ENCODE measurements at regions not wholly inside any gene's neighbourhood (a gene's known extent, or its start where the extent isn't known, plus 50 kb on each side); places are given as distances from the start of the nearest gene placed in this dataset.

- DNase-seq (ENCODE audit: low read depth in 2 of 2): no peak
- H3K4me3 ChIP-seq (replicated peaks in 1 of 2; ENCODE audit: low read depth in 2 of 2, low read length in 2 of 2): no peak overlapping the region
- TF ChIP-seq CTCF (IDR thresholded peaks at IDR 0.05; ENCODE audit: low read depth, low read length): no peak
Observed at GRCh38 chr15:29635513-29636098, 186.7 kb downstream of the TJP1 start.

DNA sequence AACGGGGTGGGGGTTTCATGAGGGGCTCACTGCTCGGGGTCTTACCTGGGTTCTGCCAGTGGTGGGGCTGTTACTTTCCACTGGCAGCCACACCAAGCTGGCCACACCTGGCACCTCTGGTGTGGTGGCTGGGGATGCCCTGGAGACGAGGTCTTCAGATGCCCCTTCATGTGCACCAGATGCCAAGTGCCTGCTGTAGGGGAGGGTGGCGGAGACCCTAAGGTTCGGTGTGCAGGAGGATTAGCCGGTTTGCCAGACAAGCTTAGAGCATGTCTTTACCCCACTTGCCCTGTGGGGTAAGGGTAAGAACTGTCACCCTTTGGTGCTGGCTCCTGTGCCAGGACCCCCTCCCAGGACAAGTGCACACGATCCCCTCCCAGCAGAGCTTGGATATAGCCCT lies 188.3 kb downstream of the TJP1 start:
- TF ChIP-seq CTCF (IDR thresholded peaks at IDR 0.05; ENCODE audit: low read depth, low read length): no peak
- H3K4me3 ChIP-seq (replicated peaks in 1 of 2; ENCODE audit: low read depth in 2 of 2, low read length in 2 of 2): no peak overlapping the region
- no peak for DNase-seq (ENCODE audit: low read depth in 2 of 2)

DNA sequence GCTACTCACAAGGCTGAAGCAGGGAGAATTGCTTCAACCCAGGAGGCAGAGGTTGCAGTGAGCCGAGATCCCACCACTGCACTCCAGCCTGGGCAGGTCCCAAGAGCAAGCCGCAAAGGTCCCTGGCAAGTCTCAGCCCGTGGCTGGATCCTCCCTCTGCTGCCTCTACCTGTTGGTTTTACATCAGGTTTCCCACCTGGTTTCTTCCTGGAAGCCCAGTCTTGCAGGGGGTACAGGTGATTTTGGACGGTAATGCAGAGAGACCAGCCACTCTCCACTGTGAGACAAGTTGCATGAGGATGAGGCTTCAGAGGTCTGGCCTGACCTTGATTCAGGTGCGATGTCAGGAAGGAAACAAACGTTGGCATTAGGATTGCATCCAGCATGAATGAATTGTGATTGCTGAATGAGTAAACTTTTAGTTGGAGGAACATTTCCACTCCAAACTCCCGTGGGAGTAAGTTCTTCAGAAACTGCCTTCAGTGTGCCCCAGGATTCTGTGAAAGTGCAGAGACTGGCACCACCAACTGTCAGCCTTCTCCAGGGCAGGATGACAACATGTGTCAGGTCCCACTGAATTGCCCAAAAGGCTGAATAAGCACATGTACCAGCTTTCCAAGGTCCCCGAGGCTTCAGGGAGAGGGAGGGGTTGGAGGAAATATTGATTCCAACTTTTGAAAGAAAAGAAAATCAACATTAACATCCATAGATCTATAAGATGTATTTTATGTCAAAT lies 189.4 kb downstream of the TJP1 start:
- no peak overlapping the region for H3K4me3 ChIP-seq (replicated peaks in 1 of 2; ENCODE audit: low read depth in 2 of 2, low read length in 2 of 2)
- no peak for TF ChIP-seq CTCF (IDR thresholded peaks at IDR 0.05; ENCODE audit: low read depth, low read length)
- DNase-seq (ENCODE audit: low read depth in 2 of 2): no peak

DNA sequence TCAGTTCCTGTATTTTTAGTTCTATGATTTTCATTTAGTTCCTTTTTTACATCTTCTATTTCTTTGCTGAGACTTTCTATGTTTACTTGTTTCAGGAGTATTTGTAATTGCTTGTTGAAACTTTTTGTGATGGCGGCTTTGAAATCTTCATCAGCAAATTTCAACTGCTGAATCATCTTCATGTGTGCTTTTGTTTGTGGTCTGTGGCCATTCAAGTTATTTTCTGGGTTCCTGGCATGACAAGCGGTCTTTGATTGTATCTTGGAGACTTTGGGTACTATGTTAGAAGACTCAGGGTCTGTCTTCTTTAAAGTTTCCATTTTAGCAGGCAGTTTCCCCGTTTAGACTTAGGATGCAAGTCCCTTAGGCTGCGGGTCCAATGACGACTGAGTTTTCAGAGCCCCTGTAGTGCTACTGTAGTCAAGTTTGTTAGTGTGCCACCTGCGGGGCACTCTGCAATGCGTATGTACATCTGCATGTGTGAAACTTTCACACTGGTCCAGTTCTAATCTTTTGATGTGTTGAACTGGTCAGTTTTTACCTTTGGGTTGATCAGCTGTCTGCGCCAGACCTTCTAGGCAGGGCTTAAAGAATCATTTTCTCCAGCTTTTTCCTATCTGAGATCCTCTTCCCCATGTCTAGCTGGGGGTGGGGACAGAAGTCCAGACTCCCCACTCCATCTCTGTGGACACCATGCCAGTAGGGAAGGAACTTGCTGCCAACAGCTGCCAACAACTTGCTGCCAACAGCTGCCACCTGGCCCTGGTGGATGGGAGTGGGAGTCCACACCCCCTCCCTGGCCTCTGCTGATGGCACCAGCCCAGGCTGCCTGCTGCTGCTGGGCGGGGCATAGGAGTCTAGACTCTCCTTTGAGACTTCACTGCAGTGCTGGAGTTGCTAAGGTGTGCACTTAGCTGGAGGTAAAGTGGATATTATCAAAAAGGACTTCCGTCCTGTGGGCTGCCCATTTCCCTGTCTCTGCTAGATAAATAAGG lies 190.9 kb downstream of the TJP1 start:
- TF ChIP-seq CTCF (IDR thresholded peaks at IDR 0.05; ENCODE audit: low read depth, low read length): no peak
- H3K4me3 ChIP-seq (replicated peaks in 1 of 2; ENCODE audit: low read depth in 2 of 2, low read length in 2 of 2): no peak overlapping the region
- no peak for DNase-seq (ENCODE audit: low read depth in 2 of 2)

DNA sequence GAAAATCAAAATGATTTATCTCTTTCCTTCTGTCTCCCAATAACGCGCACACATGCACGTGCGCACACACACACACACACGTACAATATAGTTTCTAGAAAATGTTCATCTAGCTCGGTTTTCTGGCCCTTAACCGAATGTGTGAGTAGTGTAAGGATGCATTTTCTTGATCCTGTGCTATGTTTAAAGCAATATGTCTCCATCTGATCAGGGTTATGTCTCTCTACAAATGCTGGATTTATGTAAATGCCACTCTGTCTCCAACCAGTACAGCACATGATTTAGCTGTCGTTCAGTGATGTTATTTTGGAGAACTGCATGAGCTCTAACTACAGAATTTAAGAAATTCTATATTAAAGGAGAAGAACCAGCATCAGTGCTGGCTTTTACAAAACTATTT lies 198.0 kb downstream of the TJP1 start:
- H3K4me3 ChIP-seq (replicated peaks in 1 of 2; ENCODE audit: low read depth in 2 of 2, low read length in 2 of 2): no peak overlapping the region
- DNase-seq (ENCODE audit: low read depth in 2 of 2): no peak
- TF ChIP-seq CTCF (IDR thresholded peaks at IDR 0.05; ENCODE audit: low read depth, low read length): no peak

DNA sequence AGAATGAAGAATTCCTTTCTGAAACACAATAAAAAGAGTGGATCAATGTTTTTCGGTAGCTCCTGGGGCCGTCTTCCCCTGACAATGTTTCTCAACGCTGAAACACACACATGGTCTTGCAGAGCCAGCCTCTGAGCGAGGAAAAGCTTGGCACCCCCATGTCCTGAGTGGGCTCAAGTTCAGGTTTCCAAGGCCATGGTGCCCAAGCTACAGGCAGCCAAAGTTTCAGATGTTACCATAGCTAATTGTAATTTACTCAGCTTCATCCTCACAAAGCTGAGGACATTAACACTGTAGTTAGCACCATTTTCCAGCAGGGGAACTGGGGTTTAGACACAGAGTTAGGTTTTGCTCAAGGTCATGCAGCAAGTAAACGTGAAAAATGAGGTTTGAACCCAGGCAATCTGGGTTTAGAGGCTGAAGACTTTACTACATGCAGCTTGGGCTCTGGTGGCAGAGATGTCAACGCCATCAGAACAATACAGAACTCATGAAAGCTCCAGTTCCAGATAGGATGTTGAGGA lies 199.1 kb downstream of the TJP1 start:
- DNase-seq (ENCODE audit: low read depth in 2 of 2): no peak
- TF ChIP-seq CTCF (IDR thresholded peaks at IDR 0.05; ENCODE audit: low read depth, low read length): no peak
- no peak overlapping the region for H3K4me3 ChIP-seq (replicated peaks in 1 of 2; ENCODE audit: low read depth in 2 of 2, low read length in 2 of 2)

Data from cardiac fibroblast (primary cell).